GM21737 (cell line): ENCODE measurements at regions not wholly inside any gene's neighbourhood (a gene's known extent, or its start where the extent isn't known, plus 50 kb on each side); places are given as distances from the start of the nearest gene placed in this dataset.

Source experiments
- ATAC-seq: cut with Tn5 transposase; IDR thresholded peaks from one replicate; pipeline ENCODE4 v1.9.1; 2021; ENCODE audit warnings: mild to moderate bottlenecking, moderate library complexity; ENCODE audit not compliant: unreplicated experiment

GRCh38 chr10:92747066-92747465 lies 57.3 kb downstream of the HHEX start:
- no peak for ATAC-seq

GRCh38 chr10:92747600-92747999 lies 57.8 kb downstream of the HHEX start:
- ATAC-seq = no peak

GRCh38 chr10:92750791-92751533 lies 61.2 kb downstream of the HHEX start:
- ATAC-seq = no peak

- ATAC-seq = no peak
Observed at GRCh38 chr10:92751534-92751811, 61.7 kb downstream of the HHEX start.

GRCh38 chr10:92751827-92752226 lies 62.1 kb downstream of the HHEX start:
- ATAC-seq = no peak

GRCh38 chr10:92753865-92754264 lies 64.1 kb downstream of the HHEX start:
- ATAC-seq = no peak

GRCh38 chr10:92755725-92756124 lies 66.0 kb downstream of the HHEX start:
- no peak for ATAC-seq

- ATAC-seq = peak; percentile 76
Observed at GRCh38 chr10:92756201-92757065, 66.7 kb downstream of the HHEX start.

GRCh38 chr10:92757066-92757710 lies 67.4 kb downstream of the HHEX start:
- ATAC-seq = peak; percentile 72

- no peak for ATAC-seq
Observed at GRCh38 chr10:92757711-92758104, 68.0 kb downstream of the HHEX start.

GRCh38 chr10:92758594-92758993 lies 68.8 kb downstream of the HHEX start:
- ATAC-seq = no peak

- no peak for ATAC-seq
Observed at GRCh38 chr10:92760609-92761008, 70.9 kb downstream of the HHEX start.

GRCh38 chr10:92761571-92761970 lies 71.8 kb downstream of the HHEX start:
- no peak for ATAC-seq

GRCh38 chr10:92763634-92764155 lies 73.9 kb downstream of the HHEX start:
- ATAC-seq = no peak

GRCh38 chr10:92766451-92766850 lies 76.7 kb downstream of the HHEX start:
- ATAC-seq = no peak

GRCh38 chr10:92768104-92768503 lies 78.3 kb downstream of the HHEX start:
- no peak for ATAC-seq

GRCh38 chr10:92773776-92774175 lies 74.5 kb upstream of the EXOC6 start:
- no peak for ATAC-seq

- no peak for ATAC-seq
Observed at GRCh38 chr10:92778091-92778490, 70.2 kb upstream of the EXOC6 start.

GRCh38 chr10:92785118-92785517 lies 63.2 kb upstream of the EXOC6 start:
- no peak for ATAC-seq

- ATAC-seq = no peak
Observed at GRCh38 chr10:92787557-92788152, 60.7 kb upstream of the EXOC6 start.

GRCh38 chr10:92789067-92789466 lies 59.3 kb upstream of the EXOC6 start:
- ATAC-seq = no peak
